GM12874 (cell line): ENCODE measurements at regions not wholly inside any gene's neighbourhood (a gene's known extent, or its start where the extent isn't known, plus 50 kb on each side); places are given as distances from the start of the nearest gene placed in this dataset.

Experiments used
- CTCF ChIP-seq: IDR thresholded peaks from 2 replicates; pipeline ENCODE4 v1.5.1; 2011; ENCODE audit warnings: low read depth, mild to moderate bottlenecking, control low read depth, low read length, moderate library complexity; ENCODE audit not compliant: insufficient read depth

- no peak for TF ChIP-seq CTCF
These were observed 93.9 kb upstream of the HEY2 start for GRCh38 chr6:125655511-125655910.

- no peak for TF ChIP-seq CTCF
These were observed 93.1 kb upstream of the HEY2 start for GRCh38 chr6:125656287-125656870.

- no peak for TF ChIP-seq CTCF
These were observed 91.3 kb upstream of the HEY2 start for GRCh38 chr6:125658136-125658535.

GRCh38 chr6:125658759-125659431 lies 90.5 kb upstream of the HEY2 start:
- TF ChIP-seq CTCF = no peak

GRCh38 chr6:125659887-125660286 lies 89.5 kb upstream of the HEY2 start:
- no peak for TF ChIP-seq CTCF

GRCh38 chr6:125662296-125662695 lies 87.1 kb upstream of the HEY2 start:
- no peak for TF ChIP-seq CTCF

- TF ChIP-seq CTCF = no peak
These were observed 84.1 kb upstream of the HEY2 start for GRCh38 chr6:125665295-125665814.
